GM23338 (cell line): ENCODE measurements at regions not wholly inside any gene's neighbourhood (a gene's known extent, or its start where the extent isn't known, plus 50 kb on each side); places are given as distances from the start of the nearest gene placed in this dataset.

Experiments
- ATAC-seq: fragments of 200-7000 bp; cut with Tn5 transposase; 3 replicates; pipeline ENCODE4 v1.9.1; 2020
- DNase-seq: peaks from one replicate; pipeline ENCODE4 v3.0.0-alpha.2; 2015; ENCODE audit warnings: low spot score
- H2AFZ ChIP-seq: fragments of 200-600 bp; sonication (generic); 2 replicates; pipeline ENCODE4 v1.8.0; 2016; ENCODE audit warnings: antibody characterized with exemption, mild to moderate bottlenecking, moderate library complexity
- H3F3A ChIP-seq: fragments of 200-600 bp; sonication (generic); replicated peaks from 2 replicates; pipeline ENCODE4 v1.8.0; 2017; ENCODE audit warnings: antibody characterized with exemption, mixed run types, low read depth
- H3K27ac ChIP-seq: fragments of 200-600 bp; sonication (generic); 2 replicates; pipeline ENCODE4 v1.6.1; 2016; ENCODE audit warnings: low read depth
- H3K27me3 ChIP-seq: fragments of 200-600 bp; sonication (generic); 2 replicates; pipeline ENCODE4 v1.8.0; 2016; ENCODE audit warnings: mild to moderate bottlenecking, mixed run types, moderate library complexity; ENCODE audit not compliant: insufficient read depth
- H3K36me3 ChIP-seq: fragments of 200-600 bp; sonication (generic); 2 replicates; pipeline ENCODE4 v1.8.0; 2016; ENCODE audit warnings: mild to moderate bottlenecking; ENCODE audit not compliant: insufficient read depth
- H3K4me1 ChIP-seq: fragments of 200-600 bp; sonication (generic); 2 replicates; pipeline ENCODE4 v1.8.0; 2016; ENCODE audit warnings: mild to moderate bottlenecking, moderate library complexity; ENCODE audit not compliant: insufficient read depth
- H3K4me2 ChIP-seq: fragments of 200-600 bp; sonication (generic); 2 replicates; pipeline ENCODE4 v1.7.1; 2017; ENCODE audit warnings: mixed run types
- H3K4me3 ChIP-seq: fragments of 200-600 bp; sonication (generic); 2 replicates; pipeline ENCODE4 v1.6.1; 2016; ENCODE audit warnings: mixed run types
- H3K79me2 ChIP-seq: fragments of 200-600 bp; sonication (generic); replicated peaks from 2 replicates; pipeline ENCODE4 v1.8.0; 2017; ENCODE audit warnings: mild to moderate bottlenecking; ENCODE audit not compliant: insufficient read depth
- H3K9me2 ChIP-seq: fragments of 200-600 bp; sonication (generic); 2 replicates; pipeline ENCODE4 v1.8.0; 2017; ENCODE audit not compliant: insufficient read depth
- H4K20me1 ChIP-seq: fragments of 200-600 bp; sonication (generic); replicated peaks from 2 replicates; pipeline ENCODE4 v1.8.0; 2017; ENCODE audit warnings: mild to moderate bottlenecking; ENCODE audit not compliant: insufficient read depth
- H3K27ac Mint-ChIP-seq: 2 replicates; pipeline ENCODE4 v1.8.0; 2020; ENCODE audit warnings: inconsistent platforms, mild to moderate bottlenecking, moderate library complexity, mixed read lengths
- H3K27me3 Mint-ChIP-seq: 3 replicates; pipeline ENCODE4 v1.8.0; 2022; ENCODE audit warnings: low read depth, mild to moderate bottlenecking, moderate library complexity, mixed read lengths, inconsistent platforms; ENCODE audit not compliant: insufficient read depth, poor library complexity
- H3K36me3 Mint-ChIP-seq: 3 replicates; pipeline ENCODE4 v1.8.0; 2021; ENCODE audit warnings: low read depth, mild to moderate bottlenecking, inconsistent platforms, moderate library complexity, mixed read lengths
- H3K4me1 Mint-ChIP-seq: 3 replicates; pipeline ENCODE4 v1.8.0; 2020; ENCODE audit warnings: mild to moderate bottlenecking, inconsistent platforms, mixed read lengths
- H3K4me3 Mint-ChIP-seq: 3 replicates; pipeline ENCODE4 v1.8.0; 2021; ENCODE audit warnings: moderate library complexity, mild to moderate bottlenecking, inconsistent platforms, mixed read lengths
- H3K9me3 Mint-ChIP-seq: 3 replicates; pipeline ENCODE4 v1.8.0; 2020; ENCODE audit warnings: moderate library complexity, mild to moderate bottlenecking, inconsistent platforms, mixed read lengths
- CREB1 ChIP-seq: fragments of 250-450 bp; sonication (Bioruptor Pico); IDR thresholded peaks from 2 replicates; pipeline ENCODE4 v1.5.0; 2020; ENCODE audit warnings: low read depth, mild to moderate bottlenecking, moderate library complexity
- EZH2 ChIP-seq: fragments of 200-600 bp; sonication (generic); IDR thresholded peaks from one replicate; pipeline ENCODE4 v1.8.0; 2017; ENCODE audit warnings: antibody characterized with exemption, mild to moderate bottlenecking, low read depth; ENCODE audit not compliant: unreplicated experiment
- EZH2phosphoT487 ChIP-seq: fragments of 200-600 bp; sonication (generic); IDR thresholded peaks from one replicate; pipeline ENCODE4 v1.8.1; 2018; ENCODE audit warnings: antibody characterized with exemption; ENCODE audit not compliant: unreplicated experiment
- JUNB ChIP-seq: IDR thresholded peaks from one replicate; pipeline ENCODE4 v1.6.1; 2016; ENCODE audit warnings: antibody characterized with exemption; ENCODE audit not compliant: unreplicated experiment
- NANOG ChIP-seq: IDR thresholded peaks from 2 replicates; pipeline ENCODE4 v1.6.1; 2016; ENCODE audit warnings: antibody characterized with exemption, borderline replicate concordance
- POLR2AphosphoS5 ChIP-seq: IDR thresholded peaks from 2 replicates; pipeline ENCODE4 v1.6.1; 2016; ENCODE audit warnings: antibody characterized with exemption, low read depth
- REST ChIP-seq: IDR thresholded peaks from one replicate; pipeline ENCODE4 v1.6.1; 2018; ENCODE audit warnings: antibody characterized with exemption; ENCODE audit not compliant: unreplicated experiment
- STAT1 ChIP-seq: IDR thresholded peaks from one replicate; pipeline ENCODE4 v1.6.1; 2016; ENCODE audit warnings: antibody characterized with exemption; ENCODE audit not compliant: unreplicated experiment
- ZNF331 ChIP-seq: fragments of 250-450 bp; sonication (Bioruptor Pico); IDR thresholded peaks from 2 replicates; pipeline ENCODE4 v1.5.0; 2020; ENCODE audit warnings: low read depth, mild to moderate bottlenecking, moderate library complexity
- ZNF462 ChIP-seq: fragments of 250-450 bp; sonication (Bioruptor Pico); IDR thresholded peaks from 2 replicates; pipeline ENCODE4 v1.5.0; 2020; ENCODE audit warnings: mild to moderate bottlenecking, moderate library complexity
- TF ChIP-seq, protein P1 (sequence below), 2 experiments: fragments of 200-600 bp in 1 of 2; sonication (generic) in 1 of 2; conservative IDR thresholded peaks; 2 replicates each; pipeline versions ENCODE4 v1.5.1 to v1.6.1; 2016 to 2017; ENCODE audit warnings: antibody characterized with exemption in 2 of 2, low read depth in 2 of 2, mild to moderate bottlenecking in 2 of 2, moderate library complexity in 1 of 2
- TF ChIP-seq, protein P2 (sequence below): IDR thresholded peaks from 2 replicates; pipeline ENCODE4 v1.6.1; 2016; ENCODE audit warnings: antibody characterized with exemption

DNA sequence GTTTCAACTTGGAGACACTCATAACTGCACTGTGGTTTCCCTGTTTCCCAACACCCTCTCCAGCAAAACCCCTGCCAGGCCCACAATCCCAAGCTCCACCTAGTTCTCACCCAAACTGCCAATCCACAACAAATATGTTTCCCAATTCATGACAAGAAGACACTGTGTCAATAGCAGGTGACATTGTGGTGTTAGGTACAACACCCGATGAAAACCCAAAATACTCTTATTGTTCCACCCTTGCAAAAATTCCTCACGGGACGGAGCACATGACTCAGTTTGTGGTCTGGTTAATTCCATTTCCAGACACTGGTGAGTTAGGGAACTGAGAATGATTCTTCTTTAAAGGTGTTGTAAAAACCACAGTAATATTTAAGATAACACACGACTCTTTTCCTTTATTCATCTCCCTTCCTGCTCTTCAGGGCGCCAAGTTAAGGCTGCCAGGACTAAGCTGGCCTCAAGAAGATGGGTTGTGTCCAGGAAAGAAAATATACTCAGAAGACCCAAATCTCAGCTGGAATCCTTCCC, 735.5 kb downstream of the MED13L start:
- H3K9me3 Mint-ChIP-seq, result peaks cover 10% of the 10 kb centered on the region
- H3K4me1 ChIP-seq, result no peaks in the 10 kb centered on the region
- H3K4me3 ChIP-seq, result no peak overlapping the region
- 0 out of 2 replicates have a peak, but pooled peaks cover 2% of the 10 kb centered on the region for H3K9me2 ChIP-seq
- no peaks in the 10 kb centered on the region for H3K36me3 Mint-ChIP-seq
- peaks cover 3% of the 10 kb centered on the region; the same call in 2 of the 3 replicates for H3K4me1 Mint-ChIP-seq
- H3K36me3 ChIP-seq, result no peaks in the 10 kb centered on the region
- H3K27me3 ChIP-seq, result no peaks in the 10 kb centered on the region
- H4K20me1 ChIP-seq, result no peaks in the 10 kb centered on the region
- H2AFZ ChIP-seq, result no peak overlapping the region
- no peak overlapping the region for H3K27ac ChIP-seq
- no peaks in the 10 kb centered on the region for H3K79me2 ChIP-seq
- ATAC-seq (no peak), DNase-seq (no peak)
- no peaks in the 10 kb centered on the region for H3F3A ChIP-seq
- no peak overlapping the region for H3K4me2 ChIP-seq
- H3K27me3 Mint-ChIP-seq, result no peaks in the 10 kb centered on the region
- no peak overlapping the region for H3K4me3 Mint-ChIP-seq
- TF ChIP-seq, protein P1, sequence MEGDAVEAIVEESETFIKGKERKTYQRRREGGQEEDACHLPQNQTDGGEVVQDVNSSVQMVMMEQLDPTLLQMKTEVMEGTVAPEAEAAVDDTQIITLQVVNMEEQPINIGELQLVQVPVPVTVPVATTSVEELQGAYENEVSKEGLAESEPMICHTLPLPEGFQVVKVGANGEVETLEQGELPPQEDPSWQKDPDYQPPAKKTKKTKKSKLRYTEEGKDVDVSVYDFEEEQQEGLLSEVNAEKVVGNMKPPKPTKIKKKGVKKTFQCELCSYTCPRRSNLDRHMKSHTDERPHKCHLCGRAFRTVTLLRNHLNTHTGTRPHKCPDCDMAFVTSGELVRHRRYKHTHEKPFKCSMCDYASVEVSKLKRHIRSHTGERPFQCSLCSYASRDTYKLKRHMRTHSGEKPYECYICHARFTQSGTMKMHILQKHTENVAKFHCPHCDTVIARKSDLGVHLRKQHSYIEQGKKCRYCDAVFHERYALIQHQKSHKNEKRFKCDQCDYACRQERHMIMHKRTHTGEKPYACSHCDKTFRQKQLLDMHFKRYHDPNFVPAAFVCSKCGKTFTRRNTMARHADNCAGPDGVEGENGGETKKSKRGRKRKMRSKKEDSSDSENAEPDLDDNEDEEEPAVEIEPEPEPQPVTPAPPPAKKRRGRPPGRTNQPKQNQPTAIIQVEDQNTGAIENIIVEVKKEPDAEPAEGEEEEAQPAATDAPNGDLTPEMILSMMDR (conservative IDR thresholded peaks at IDR 0.05; ENCODE audit: low read depth in 2 of 2), result no peak
- no peak for TF ChIP-seq EZH2
- TF ChIP-seq EZH2phosphoT487, result no peak
- TF ChIP-seq ZNF462, result no peak
- no peak for TF ChIP-seq CREB1 (CRISPR knock-in tag)
- TF ChIP-seq NANOG, result no peak
- TF ChIP-seq ZNF331 (CRISPR knock-in tag), result no peak
- TF ChIP-seq JUNB, result no peak
- TF ChIP-seq, protein P2, sequence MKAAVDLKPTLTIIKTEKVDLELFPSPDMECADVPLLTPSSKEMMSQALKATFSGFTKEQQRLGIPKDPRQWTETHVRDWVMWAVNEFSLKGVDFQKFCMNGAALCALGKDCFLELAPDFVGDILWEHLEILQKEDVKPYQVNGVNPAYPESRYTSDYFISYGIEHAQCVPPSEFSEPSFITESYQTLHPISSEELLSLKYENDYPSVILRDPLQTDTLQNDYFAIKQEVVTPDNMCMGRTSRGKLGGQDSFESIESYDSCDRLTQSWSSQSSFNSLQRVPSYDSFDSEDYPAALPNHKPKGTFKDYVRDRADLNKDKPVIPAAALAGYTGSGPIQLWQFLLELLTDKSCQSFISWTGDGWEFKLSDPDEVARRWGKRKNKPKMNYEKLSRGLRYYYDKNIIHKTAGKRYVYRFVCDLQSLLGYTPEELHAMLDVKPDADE, result no peak
- TF ChIP-seq POLR2AphosphoS5, result no peak
- no peak for TF ChIP-seq STAT1
- no peak for TF ChIP-seq REST
- no peak overlapping the region for H3K27ac Mint-ChIP-seq
